Tibial nerve (tissue), 4 donors: ENCODE measurements at regions not wholly inside any gene's neighbourhood (a gene's known extent, or its start where the extent isn't known, plus 50 kb on each side); places are given as distances from the start of the nearest gene placed in this dataset.
"Not testable (repeated sequence)": the region's sequence is repeated elsewhere in the genome, so short reads cannot be mapped to it uniquely, and the experiment has no call there.

Experiments
- CTCF ChIP-seq, 5 experiments: fragments of 200-600 bp in 3 of 5; fragments of 450-650 bp in 2 of 5; sonication (generic) in 3 of 5; IDR thresholded peaks; one replicate each; pipeline ENCODE4 v1.5.1; 2016 to 2019; ENCODE audit warnings: antibody characterized with exemption in 5 of 5, mild to moderate bottlenecking in 3 of 5, moderate library complexity in 2 of 5
- EP300 ChIP-seq, 2 donors: sonication (generic); formaldehyde crosslinking; IDR thresholded peaks; one replicate each; pipeline ENCODE4 v1.6.1; 2017; ENCODE audit warnings: antibody characterized with exemption in 2 of 2, mild to moderate bottlenecking in 1 of 2
- POLR2A ChIP-seq, 2 donors: fragments of 450-650 bp; IDR thresholded peaks; one replicate each; pipeline ENCODE4 v1.6.1; 2017; ENCODE audit warnings: antibody characterized with exemption in 2 of 2, mild to moderate bottlenecking in 2 of 2, moderate library complexity in 2 of 2

GRCh38 chr7:76851617-76852016, 180.5 kb downstream of the SPDYE17 start:
- TF ChIP-seq CTCF, POLR2A, EP300 (IDR thresholded peaks at IDR 0.05): not testable (repeated sequence)
